GM12873 (cell line): ENCODE measurements at regions not wholly inside any gene's neighbourhood (a gene's known extent, or its start where the extent isn't known, plus 50 kb on each side); places are given as distances from the start of the nearest gene placed in this dataset.

ENCODE experiments used
- CTCF ChIP-seq: IDR thresholded peaks from 2 replicates; pipeline ENCODE4 v1.5.1; 2012; ENCODE audit warnings: low read depth, mild to moderate bottlenecking, moderate library complexity, low read length, control low read depth; ENCODE audit not compliant: insufficient read depth; ENCODE audit errors: missing control alignments

DNA sequence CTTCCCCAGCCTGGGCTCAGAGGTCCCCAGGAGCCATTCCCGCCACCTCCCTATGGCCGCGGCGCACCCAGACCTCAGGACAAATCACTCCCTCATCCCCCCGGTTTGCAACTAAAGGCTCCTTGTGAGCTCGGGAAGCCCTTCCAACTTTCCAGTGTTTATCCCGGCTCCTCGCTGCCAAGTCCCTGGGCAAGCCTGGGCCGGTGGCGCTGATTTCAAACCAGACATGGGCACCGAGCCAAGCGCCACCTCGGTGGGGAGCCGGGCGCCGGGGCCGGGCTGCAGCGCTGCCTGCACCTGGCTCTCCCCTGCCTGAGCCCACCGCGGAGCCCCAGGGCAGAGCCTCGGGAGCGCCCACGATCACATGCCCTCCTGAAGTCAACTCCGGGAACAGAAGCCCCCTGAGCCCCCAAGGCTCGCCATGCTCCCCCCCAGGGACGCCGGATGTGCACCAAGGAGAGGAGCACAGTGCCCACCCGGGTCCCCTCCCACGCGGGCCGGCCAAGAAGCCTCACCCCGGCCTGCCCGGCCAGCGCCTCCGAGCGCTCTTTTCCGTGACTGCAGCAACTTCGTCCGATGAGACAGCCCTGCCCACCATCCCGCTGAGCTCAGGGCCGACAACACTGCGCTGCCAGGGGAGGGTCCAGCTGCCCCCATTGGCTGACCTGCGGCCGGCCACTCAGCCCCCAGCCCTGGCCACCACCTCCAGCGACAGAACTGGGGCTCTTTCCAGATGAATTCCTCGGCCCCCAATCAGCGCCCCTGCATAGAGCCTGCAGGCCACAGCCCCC lies 50.0 kb downstream of the NCOR2 start:
- TF ChIP-seq CTCF: no peak

GRCh38 chr12:124516850-124517249 lies 50.6 kb downstream of the NCOR2 start:
- no peak for TF ChIP-seq CTCF

DNA sequence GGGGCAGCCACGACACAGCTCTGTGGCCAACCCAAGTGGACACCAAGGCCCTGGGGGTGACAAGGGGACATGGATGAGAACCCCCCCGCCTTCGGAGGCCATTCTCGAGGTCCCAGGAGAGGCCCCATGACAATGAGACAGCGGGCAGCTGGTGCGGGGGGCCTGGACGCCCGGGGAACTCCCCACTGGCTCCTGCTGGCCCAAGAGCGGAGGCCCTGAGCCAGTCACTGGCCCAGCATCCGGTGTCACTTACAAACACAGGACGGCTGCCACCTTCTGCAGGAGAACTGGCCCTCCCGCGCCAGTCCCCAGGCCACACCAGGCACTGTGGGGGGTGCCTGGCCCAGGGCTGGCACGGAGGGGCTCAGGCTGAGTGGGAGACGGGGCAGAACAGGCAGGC lies 51.4 kb downstream of the NCOR2 start:
- TF ChIP-seq CTCF: no peak

DNA sequence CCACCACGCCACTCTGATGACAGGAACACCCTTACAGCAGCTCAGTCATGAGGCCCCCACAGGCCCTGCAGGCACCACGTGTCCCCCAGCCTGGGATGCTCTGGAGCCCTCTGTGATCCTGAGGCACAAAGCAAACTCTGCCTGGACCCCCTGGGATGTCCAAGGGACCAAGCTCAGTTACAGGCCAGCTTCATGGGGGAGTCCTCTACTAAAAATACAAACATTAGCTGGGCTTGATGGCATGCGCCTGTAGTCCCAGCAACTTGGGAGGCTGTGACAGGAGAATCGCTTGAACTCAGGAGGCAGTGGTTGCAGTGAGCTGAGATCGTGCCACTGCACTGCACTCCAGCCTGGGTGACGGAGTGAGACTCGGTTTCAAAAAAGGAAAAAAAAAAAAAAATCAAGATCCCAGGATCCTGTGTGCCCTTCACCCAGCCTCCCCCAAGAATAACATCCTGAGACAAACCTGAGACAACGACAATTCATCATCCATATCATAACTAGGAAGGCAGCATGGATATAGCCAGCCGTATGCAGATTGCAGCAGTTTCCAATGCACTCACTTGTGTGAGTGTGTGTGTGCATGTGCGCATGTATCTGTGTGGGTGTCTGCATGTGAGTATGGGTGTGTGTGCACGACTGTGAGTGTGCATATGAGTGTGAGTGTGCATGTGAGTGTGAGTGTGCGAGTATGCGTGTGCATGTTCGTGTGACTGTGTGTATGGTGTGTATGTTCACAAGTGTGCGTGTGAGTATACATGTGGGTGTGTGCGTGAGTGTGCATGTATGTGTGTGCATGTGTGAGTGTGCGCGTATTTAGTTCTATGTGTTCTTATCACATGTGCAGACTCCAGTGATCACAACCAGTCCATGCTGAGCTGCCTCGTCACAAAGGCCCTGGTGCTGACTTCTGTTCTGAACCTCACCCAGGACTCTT lies 52.1 kb downstream of the NCOR2 start:
- no peak for TF ChIP-seq CTCF

- TF ChIP-seq CTCF: no peak
Measured at GRCh38 chr12:124514145-124514995, 53.0 kb downstream of the NCOR2 start.

- TF ChIP-seq CTCF: no peak
Measured at GRCh38 chr12:124513297-124513867, 54.0 kb downstream of the NCOR2 start.
